ENCODE measurements at regions not wholly inside any gene's neighbourhood (a gene's known extent, or its start where the extent isn't known, plus 50 kb on each side); places are given as distances from the start of the nearest gene placed in this dataset.

DNA sequence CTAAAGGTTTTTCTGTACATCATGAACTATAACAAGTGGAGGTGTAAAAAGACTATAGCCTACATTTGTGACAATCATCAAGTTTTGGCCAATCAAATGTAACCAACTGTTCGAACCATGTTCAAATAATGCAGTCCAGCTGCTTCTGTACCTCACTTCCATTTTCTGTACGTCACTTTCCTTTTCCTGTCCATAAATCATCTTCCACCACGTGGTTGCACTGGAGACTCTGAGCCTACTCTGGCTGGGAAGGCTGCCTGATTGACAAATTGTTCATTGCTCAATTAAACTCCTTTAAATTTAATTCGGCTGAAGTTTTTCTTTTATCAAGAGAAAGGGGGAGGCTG is 270.4 kb upstream of the JARID2 start:
- DNase-seq (ENCODE audit: low spot score), result no peak
- intact Hi-C loops (cut with DNase I), result no loop called here

DNA sequence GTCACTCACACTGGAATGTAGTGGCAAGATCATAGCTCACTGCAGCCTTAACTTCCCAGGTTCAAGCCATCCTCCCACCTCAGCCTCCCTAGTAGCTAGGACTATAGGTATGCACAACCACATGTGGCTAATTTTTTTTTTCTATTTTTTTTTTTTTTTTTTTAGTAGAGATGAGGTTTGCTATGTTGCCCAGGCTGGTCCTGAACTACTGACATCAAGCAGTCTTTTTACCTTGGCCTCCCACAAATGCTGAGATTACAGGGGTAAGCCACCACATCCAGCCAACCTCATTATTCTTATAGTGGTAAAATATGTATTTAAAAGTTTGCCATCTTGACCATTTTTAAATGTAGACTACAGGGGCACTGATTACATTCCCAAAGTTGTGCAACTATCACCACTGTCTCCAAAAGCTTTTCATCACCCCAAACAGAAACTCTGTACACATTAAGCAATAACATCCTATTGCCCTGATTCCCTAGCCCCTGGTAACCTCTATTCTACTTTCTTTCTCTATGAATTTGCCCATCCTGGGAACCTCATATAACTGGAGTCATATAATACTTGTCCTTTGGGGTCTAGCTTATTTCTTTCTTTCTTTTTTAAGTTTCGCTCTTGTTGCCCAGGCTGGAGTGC is 268.0 kb upstream of the JARID2 start:
- intact Hi-C loops (cut with DNase I), result no loop called here

DNA sequence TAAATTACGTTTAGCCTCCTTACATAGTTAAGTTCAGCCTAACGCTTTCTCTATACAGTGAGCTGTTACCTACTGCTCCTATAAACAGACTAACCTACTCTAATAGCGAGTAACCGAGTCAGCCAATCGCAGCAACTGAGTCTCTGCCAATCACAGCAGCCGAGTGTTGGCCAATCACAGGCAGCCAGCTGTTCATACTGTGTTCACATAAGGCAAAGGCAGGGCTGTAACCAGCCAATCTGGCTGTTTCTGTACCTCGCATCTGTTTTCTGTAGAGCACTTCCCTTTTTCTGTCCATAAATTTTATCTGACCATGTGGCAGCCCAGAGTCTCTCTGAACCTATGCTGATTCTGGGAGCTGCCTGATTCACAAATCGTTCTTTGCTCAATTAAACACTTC is 263.9 kb upstream of the JARID2 start:
- intact Hi-C loops (cut with DNase I), result no loop called here
- no peak for DNase-seq (ENCODE audit: low spot score)

More for the DNA sequence above, 268.0 kb upstream of the JARID2 start:
- DNase-seq (ENCODE audit: low spot score), result no peak

DNA sequence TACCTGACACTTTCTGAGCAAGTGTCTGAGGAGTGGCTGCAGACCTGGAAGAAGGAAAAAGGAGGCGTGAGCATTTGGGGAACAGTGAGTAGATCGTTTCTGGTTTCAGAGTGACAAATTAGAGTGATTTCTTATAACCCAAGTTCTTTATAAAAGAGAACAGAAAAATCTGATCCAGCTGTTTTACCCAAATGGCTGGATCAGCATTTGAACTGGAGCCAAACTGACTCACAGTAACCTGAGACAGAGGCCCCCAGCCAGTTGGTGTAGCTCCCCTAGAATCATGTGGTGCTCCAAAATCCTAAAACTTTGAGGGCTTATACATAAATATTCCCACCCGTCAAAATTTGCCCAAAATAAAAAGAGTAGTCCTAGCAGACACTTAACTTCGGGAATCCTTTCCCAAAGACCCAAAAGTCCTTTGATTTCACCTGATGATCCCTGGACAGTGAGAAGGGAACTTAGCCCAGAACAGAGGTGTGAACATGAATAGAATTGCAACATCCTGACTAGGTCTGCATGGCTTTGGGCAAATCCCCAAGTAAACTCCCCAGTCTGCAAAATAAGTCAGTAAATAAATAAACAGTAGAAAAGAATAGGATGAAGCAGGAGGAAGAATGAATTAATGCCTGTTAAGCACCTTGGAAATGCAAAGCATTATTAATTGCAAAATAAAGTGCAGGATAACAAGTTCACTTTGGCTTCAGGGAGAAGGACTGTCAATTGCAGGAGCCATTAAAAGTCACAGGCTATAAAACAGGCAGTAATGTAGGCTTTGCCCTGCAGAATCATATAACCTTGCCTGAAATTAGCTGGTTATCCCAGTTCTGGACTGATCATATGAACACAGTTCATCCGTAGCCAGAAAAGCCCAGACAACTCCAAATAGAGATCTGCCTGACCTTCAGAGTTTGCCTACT is 262.0 kb upstream of the JARID2 start:
- intact Hi-C loops (cut with DNase I), result no loop called here
- DNase-seq (ENCODE audit: low spot score), result no peak

DNA sequence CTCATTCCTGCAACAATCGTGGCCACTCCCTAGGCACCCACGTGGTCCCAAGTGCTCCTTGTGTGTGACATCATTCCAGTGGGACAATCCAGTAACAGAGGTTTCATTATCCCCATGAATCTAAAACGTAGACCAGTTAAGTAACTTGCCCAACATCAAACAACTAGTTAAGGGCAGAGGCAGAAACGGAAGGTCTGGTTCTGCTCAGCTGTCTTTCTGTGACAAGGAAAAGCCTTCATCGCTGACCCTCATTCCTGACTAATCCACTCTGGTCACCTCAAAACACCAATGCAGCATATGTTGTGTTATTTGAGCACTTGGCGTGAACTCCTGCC is 261.4 kb upstream of the JARID2 start:
- DNase-seq (ENCODE audit: low spot score), result no peak
- intact Hi-C loops (cut with DNase I), result no loop called here

DNA sequence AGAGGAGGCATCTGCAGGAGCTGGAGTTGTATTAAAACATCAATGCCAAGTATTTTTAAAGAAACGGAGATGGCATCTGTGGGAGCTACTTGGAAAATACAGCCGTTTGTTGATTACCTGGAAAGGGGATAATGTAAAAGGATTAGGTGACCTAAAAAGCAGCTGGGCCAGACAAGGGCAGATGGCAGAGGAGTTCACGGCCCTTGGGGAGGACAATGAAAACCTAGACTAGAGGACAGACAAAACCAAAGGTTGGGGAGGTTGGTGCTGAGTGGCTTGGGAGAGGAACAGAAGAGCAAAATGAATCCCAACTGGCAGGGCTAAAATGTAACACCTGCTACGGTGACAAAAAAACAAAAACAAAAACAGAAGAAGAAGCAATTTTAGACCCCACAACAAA is 260.5 kb upstream of the JARID2 start:
- DNase-seq (ENCODE audit: low spot score), result no peak
- intact Hi-C loops (cut with DNase I), result no loop called here

DNA sequence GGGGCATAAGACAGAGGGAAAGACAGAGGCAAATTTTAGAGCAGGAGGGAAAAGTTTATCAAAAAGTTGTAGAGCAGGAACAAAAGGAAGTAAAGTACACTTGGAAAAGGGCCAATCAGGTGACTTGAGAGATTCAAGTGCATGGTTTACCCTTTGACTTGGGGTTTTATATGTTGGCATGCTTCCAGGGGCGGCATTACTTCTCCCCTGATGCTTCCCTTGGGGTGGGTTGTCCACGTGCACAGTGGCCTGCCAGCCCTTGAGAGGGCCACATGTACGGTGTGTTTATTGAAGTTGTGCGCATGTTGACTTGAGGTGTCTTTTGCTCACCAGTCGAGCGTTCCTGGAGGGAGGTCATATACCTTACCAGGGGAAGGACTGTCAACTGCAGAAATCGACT is 259.5 kb upstream of the JARID2 start:
- no peak for DNase-seq (ENCODE audit: low spot score)
- intact Hi-C loops (cut with DNase I), result no loop called here

DNA sequence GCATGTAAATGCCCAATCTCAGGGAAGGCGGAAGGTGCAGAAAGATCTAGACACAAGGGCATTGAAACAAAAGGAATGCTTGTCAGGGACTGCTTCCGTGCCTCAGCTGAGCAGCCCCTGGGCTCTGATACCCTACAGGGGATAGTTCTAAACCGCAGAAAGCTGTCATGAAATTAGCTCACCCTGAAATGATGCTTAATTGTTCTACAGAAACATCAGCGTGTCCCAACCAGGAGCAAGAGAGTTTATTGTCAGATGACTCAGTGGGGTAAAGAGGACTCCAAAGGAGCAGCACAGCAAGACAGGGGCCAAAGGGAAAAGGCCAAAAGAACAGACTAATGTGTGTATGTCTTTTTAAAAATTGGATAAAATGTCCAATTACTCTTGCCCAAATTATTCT is 258.4 kb upstream of the JARID2 start:
- no peak for DNase-seq (ENCODE audit: low spot score)
- intact Hi-C loops (cut with DNase I), result no loop called here

DNA sequence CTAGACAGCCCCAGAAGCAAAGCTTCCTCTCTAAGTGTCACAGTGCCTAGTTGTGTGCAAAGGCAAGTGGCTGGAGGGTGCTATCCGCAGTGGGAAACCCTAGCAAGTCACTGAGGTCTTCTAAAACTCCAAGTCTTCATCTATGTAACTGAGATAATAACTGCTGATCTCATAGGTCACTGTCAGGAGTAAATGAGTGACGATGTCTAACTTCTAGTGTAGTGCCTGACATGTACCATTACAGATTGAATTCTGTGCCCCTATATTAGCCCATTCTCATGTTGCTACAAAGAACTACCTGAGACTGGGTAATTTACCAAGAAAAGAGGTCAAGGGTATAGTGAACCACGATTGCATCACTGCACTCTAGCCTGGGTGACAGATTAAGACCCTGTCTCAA is 253.5 kb upstream of the JARID2 start:
- DNase-seq (ENCODE audit: low spot score), result no peak
- intact Hi-C loops (cut with DNase I), result no loop called here

DNA sequence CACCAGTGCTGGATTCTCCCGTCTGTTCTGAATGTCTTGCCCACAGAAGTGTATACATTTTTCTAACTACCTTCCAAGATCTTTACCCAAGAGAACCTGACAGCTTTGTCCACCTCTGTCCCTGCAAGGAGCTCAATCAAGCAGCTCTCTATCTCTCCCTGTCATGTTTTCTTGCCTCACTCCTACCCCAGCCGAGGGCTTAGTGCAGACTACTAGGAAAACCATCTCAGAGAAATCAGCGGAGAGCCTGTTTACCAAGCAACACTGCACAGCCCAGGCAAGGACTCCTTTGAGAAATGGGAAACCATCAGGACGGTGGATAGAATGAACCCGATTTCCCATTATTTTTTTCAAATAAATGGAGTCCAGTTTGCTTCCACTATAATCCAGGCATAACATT is 250.7 kb upstream of the JARID2 start:
- intact Hi-C loops (cut with DNase I), result no loop called here
- no peak for DNase-seq (ENCODE audit: low spot score)

DNA sequence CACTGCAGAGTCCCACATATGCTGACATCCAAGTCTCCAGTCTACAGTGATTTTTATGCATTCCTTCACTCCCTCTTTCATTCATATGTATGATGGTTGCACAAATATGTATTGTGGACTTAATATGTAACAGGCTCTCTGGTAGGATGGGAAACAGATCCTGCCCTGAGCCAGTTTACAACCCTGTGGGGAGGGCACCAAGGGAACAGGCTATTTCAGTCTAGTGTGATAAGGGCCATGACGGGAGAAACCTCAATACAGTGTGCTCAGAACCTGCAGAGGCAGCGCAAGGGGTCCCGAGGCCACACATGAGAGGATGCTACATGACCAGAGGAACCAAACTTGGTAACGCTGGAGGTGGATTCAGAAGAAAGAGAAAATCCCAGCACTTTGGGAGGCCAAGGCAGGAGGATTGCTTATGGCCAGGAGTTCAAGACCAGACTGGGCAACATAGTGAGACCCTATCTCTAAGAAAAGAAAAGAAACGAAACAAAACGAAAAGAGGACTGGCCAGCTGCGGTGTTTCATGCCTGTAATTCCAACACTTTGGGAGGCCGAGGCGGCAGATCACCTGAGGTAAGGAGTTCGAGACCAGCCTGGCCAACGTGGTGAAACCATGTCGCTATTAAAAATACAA is 249.8 kb upstream of the JARID2 start:
- intact Hi-C loops (cut with DNase I), result no loop called here
- no peak for DNase-seq (ENCODE audit: low spot score)

DNA sequence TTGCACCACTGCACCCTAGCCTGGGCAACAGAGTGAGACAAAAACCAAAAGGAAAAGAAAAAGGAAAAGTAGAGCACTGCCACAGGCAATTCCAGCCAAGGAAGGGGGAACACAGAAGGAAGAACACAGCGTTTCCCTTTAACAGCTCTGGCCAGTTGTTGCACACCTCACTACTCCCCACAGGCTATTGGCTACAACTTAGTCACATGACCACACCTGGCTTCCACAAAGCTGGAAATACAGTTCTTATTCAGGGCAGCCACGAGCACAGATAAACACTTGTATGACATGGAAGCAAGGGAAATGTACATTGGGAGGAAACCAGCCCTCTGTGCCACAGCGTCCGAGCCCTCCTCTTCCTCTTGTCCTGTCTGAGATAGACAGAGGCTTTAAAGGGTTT is 249.0 kb upstream of the JARID2 start:
- intact Hi-C loops (cut with DNase I), result no loop called here

DNA sequence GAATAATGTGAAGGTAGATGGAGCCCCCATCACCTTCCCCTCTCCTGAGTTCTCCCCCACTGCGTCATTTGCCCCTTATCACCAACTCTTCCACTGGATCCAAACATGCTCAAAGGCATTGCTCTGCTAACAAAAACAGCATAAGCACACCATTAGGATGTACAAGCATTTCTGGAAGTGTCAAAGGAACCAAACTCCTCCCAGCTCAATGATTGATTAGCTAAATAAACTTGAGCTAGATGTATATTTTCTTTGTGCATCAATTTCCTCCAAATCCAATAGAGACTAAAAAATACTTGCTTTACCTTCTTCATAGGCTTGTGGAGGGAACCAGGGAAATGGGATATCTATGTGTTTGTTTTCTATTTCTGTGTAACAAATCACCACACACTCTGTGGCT is 248.4 kb upstream of the JARID2 start:
- intact Hi-C loops (cut with DNase I), result no loop called here
- DNase-seq (ENCODE audit: low spot score), result no peak

More for the DNA sequence above, 249.0 kb upstream of the JARID2 start:
- DNase-seq (ENCODE audit: low spot score), result no peak

DNA sequence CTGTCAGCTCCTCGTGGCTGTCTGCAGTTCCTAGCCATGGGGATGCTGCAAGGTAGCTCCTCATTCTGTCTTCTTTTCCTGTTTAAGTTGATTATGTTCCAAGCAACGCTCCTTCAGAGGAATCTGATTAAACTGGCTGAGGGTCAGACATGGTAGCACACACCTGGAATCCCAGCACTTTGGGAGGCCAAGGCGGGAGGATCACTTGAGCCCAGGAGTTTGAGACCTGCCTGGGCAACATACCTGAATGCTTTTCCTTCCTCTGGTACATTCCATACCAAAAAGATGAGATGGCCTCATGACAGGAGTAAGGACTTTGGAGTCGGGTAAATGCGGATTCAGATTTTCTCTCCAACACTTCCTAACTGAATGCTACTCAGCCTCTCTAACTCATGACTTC is 246.8 kb upstream of the JARID2 start:
- intact Hi-C loops (cut with DNase I), result no loop called here

DNA sequence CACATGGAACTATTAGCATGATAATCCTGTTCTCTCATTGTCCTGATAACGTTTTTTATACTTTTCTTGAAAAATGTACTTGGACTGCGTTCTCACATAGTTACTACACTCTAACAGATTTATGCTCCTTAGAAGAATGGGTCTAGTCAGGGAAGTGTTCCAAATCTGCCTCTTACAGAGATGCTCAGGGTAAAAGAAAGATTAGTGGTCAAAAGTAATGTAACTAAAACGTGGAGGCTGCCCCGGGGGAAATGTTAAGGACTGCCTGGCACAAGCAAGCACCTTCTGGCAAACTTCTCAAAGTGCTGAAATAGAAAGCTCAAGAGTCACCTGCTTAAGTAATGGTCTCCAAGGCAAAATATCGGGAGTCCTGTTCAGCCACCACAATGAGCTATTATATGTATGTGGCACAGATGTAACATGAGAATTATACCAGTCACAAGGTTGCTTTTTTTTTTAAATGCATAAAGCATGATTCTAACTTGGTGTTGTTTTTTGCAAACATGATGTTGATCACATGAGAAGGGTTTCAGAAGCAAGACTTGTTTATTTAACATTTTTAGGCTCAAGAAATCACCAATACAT is 244.5 kb upstream of the JARID2 start:
- DNase-seq (ENCODE audit: low spot score), result no peak
- intact Hi-C loops (cut with DNase I), result no loop called here

More for the DNA sequence above, 246.8 kb upstream of the JARID2 start:
- no peak for DNase-seq (ENCODE audit: low spot score)

DNA sequence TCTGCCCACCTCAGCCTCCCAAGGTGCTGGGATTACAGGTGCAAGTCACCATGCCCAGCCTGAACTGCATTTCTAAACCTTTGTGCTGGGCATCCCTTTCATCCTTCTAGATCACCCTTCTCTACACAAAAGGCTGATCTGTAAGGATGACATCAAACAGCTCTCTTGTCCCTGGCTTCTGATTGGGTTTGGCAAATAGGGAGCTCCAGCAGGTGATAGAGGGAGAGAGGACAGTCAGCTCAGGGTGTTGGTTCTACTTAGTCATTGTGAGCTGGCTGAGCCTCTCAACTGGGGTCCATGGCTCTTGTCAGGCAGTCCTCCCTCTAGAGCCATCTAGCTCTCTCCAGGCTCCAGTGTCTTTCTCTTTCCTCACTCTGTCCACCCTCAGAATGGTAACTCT is 237.6 kb upstream of the JARID2 start:
- no peak for DNase-seq (ENCODE audit: low spot score)
- intact Hi-C loops (cut with DNase I), result no loop called here

DNA sequence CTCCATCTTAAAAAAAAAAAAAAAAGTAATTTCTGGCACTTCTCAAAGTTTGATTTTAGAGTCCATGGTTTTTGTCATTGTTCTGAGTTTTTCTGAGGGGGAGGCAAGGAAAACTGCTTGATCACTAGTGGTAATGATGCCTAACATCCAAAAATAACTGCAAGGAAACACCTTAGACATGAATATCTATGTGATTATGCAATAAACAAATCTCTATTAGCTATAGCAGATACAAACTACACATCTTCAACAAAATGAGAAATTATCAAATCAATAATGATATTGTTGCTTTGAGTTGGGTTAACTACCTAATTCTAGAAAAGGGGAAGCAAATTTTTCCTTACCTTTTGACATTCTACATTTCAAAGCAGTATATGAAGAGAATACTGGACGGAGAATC is 230.9 kb upstream of the JARID2 start:
- intact Hi-C loops (cut with DNase I), result no loop called here
- no peak for DNase-seq (ENCODE audit: low spot score)

DNA sequence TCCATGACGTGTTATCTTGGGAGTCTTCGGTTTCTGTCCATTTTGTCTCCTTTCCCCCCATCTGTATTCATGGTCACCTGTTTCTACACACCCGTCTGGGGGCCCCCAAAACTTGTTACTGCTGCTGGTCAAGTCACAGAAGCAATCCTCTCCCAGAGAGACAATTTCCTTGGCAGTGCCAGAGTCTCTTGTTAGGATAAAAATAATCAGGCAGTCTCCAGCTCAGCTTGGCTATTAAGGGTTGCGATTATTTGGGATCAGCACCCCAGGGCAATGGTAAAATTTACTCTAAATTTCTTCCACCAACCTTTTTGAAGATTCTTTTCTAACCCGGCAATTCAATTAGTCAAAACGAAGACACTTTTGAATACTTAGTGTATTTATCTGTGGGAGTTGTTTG is 229.1 kb upstream of the JARID2 start:
- DNase-seq (ENCODE audit: low spot score), result no peak
- intact Hi-C loops (cut with DNase I), result no loop called here

DNA sequence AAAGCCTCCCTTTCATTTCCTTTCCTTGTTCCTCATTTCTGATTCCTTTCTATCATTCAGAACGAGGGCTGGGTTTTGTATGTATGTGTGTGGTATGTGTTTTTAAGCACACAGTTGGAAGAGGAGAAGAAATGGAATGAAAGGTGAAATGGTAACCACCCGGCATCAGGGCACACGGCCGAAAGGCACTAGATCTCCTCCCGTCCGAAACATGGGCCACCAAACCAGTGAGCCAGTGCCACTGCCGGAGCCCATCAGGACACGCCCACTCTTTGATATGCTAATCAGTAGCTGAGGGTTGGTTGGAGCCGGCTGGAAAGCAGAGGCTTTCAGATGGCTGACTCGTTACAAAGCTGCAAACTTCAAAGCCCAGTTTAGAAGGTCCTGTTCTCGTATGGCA is 228.6 kb upstream of the JARID2 start:
- no peak for DNase-seq (ENCODE audit: low spot score)
- intact Hi-C loops (cut with DNase I), result no loop called here

DNA sequence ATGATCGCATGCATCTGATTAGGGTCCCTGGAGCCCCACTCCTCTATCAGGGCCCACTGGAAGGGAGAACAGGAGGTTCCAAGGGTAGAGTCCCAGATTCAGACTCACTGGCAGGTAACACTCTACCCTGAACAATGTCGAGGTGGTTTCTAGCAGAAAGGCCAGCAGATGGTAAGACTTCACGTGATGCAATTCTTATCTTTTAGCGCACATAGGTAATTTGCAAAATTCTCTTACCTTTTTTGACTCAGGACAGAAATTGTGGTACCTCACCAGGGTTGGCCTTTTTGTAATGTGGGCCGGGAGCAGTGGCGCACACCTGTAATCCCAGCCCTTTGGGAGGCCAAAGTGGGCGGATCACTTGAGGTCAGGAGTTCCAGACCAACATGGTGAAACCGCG is 228.1 kb upstream of the JARID2 start:
- intact Hi-C loops (cut with DNase I), result no loop called here
- no peak for DNase-seq (ENCODE audit: low spot score)

Data from cardiac septum (tissue), 1 donor.